22Rv1 (cell line): ENCODE measurements at regions not wholly inside any gene's neighbourhood (a gene's known extent, or its start where the extent isn't known, plus 50 kb on each side); places are given as distances from the start of the nearest gene placed in this dataset.

Experiments
- CTCF ChIP-seq: fragments of 450-650 bp; IDR thresholded peaks from 2 replicates; pipeline ENCODE4 v1.5.1; 2017; ENCODE audit warnings: mild to moderate bottlenecking
- ZFX ChIP-seq: fragments of 450-650 bp; IDR thresholded peaks from 2 replicates; pipeline ENCODE4 v1.6.1; 2017; ENCODE audit warnings: antibody characterized with exemption, borderline replicate concordance

GRCh38 chr19:13665125-13665905 lies 99.0 kb upstream of the MRI1 start:
- TF ChIP-seq CTCF = no peak
- TF ChIP-seq ZFX = no peak
